ENCODE measurements at regions not wholly inside any gene's neighbourhood (a gene's known extent, or its start where the extent isn't known, plus 50 kb on each side); places are given as distances from the start of the nearest gene placed in this dataset.

DNA sequence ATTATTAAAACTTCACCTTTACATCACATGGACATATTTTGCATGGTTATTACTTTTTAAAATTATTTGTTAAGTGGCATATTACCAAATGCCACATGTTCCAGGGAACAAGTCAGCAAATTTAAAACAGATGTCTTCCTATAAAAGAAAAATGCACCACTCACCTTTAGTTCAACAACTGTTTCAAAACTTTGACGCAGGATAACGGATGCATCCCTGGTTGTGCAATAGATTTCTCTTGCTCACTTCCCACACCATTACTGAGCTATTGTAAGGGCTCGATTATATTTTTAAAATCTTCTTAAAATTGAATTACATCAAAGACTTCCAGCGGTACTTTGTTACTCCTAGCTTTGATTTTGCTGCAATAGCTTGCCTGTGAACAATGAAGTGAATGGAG, 93.0 kb upstream of the ARHGAP24 start:
- TF ChIP-seq, protein P1, sequence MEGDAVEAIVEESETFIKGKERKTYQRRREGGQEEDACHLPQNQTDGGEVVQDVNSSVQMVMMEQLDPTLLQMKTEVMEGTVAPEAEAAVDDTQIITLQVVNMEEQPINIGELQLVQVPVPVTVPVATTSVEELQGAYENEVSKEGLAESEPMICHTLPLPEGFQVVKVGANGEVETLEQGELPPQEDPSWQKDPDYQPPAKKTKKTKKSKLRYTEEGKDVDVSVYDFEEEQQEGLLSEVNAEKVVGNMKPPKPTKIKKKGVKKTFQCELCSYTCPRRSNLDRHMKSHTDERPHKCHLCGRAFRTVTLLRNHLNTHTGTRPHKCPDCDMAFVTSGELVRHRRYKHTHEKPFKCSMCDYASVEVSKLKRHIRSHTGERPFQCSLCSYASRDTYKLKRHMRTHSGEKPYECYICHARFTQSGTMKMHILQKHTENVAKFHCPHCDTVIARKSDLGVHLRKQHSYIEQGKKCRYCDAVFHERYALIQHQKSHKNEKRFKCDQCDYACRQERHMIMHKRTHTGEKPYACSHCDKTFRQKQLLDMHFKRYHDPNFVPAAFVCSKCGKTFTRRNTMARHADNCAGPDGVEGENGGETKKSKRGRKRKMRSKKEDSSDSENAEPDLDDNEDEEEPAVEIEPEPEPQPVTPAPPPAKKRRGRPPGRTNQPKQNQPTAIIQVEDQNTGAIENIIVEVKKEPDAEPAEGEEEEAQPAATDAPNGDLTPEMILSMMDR (IDR thresholded peaks at IDR 0.05; ENCODE audit: insufficient read depth, low read length, poor library complexity, severe bottlenecking), result no peak
- TF ChIP-seq EZH2phosphoT487 (conservative IDR thresholded peaks at IDR 0.05; ENCODE audit: low read length), result no peak

Data from SU-DHL-6 (cell line).